H9 (cell line): ENCODE measurements at regions not wholly inside any gene's neighbourhood (a gene's known extent, or its start where the extent isn't known, plus 50 kb on each side); places are given as distances from the start of the nearest gene placed in this dataset.

Experiments used
- DNase-seq: peaks from one replicate; pipeline ENCODE4 v3.0.0-alpha.2; 2017
- H2AFZ ChIP-seq: one replicate; pipeline ENCODE4 v1.6.1; 2013; ENCODE audit warnings: mild to moderate bottlenecking, low read length, control low read depth, moderate library complexity
- H2AK5ac ChIP-seq: 2 replicates; pipeline ENCODE4 v1.6.1; 2013; ENCODE audit warnings: low read length, control low read depth, mixed read lengths; ENCODE audit not compliant: insufficient read length
- H2BK120ac ChIP-seq: one replicate; pipeline ENCODE4 v1.6.1; 2013; ENCODE audit warnings: low read depth, mild to moderate bottlenecking, low read length, control low read depth, inconsistent platforms; ENCODE audit not compliant: poor library complexity, severe bottlenecking
- H2BK12ac ChIP-seq: 2 replicates; pipeline ENCODE4 v1.6.1; 2013; ENCODE audit warnings: low read length, control low read depth, mixed read lengths, low read depth; ENCODE audit not compliant: insufficient read length
- H2BK15ac ChIP-seq: 2 replicates; pipeline ENCODE4 v1.6.1; 2013; ENCODE audit warnings: low read depth, low read length, control low read depth
- H2BK20ac ChIP-seq: one replicate; pipeline ENCODE4 v1.6.1; 2013; ENCODE audit warnings: low read depth, mild to moderate bottlenecking, low read length, control low read depth, inconsistent platforms; ENCODE audit not compliant: poor library complexity, severe bottlenecking
- H2BK5ac ChIP-seq: 2 replicates; pipeline ENCODE4 v1.6.1; 2013; ENCODE audit warnings: low read length, control low read depth, mixed read lengths; ENCODE audit not compliant: insufficient read length
- H3K14ac ChIP-seq: 2 replicates; pipeline ENCODE4 v1.6.1; 2013; ENCODE audit warnings: low read length, control low read depth; ENCODE audit not compliant: insufficient read depth
- H3K18ac ChIP-seq: 2 replicates; pipeline ENCODE4 v1.6.1; 2013; ENCODE audit warnings: low read depth, mild to moderate bottlenecking, mixed read lengths, low read length, control low read depth; ENCODE audit not compliant: insufficient read length
- H3K23ac ChIP-seq: 2 replicates; pipeline ENCODE4 v1.6.1; 2013; ENCODE audit warnings: low read length, control low read depth, mixed read lengths, low read depth; ENCODE audit not compliant: insufficient read length
- H3K23me2 ChIP-seq: 2 replicates; pipeline ENCODE4 v1.6.1; 2013; ENCODE audit warnings: low read depth, mild to moderate bottlenecking, mixed read lengths, low read length, control low read depth; ENCODE audit not compliant: insufficient read length, poor library complexity, severe bottlenecking
- H3K27ac ChIP-seq: 2 replicates; pipeline ENCODE4 v1.5.1; 2013; ENCODE audit warnings: low read length, control low read depth, mixed read lengths, low read depth; ENCODE audit not compliant: insufficient read length
- H3K27me3 ChIP-seq: 2 replicates; pipeline ENCODE4 v1.6.1; 2013; ENCODE audit warnings: low read length, control low read depth, inconsistent platforms; ENCODE audit not compliant: insufficient read depth
- H3K4ac ChIP-seq: 2 replicates; pipeline ENCODE4 v1.6.1; 2013; ENCODE audit warnings: low read depth, mild to moderate bottlenecking, control low read depth, inconsistent platforms, low read length, moderate library complexity
- H3K4me1 ChIP-seq: 2 replicates; pipeline ENCODE4 v1.6.1; 2013; ENCODE audit warnings: low read length, control low read depth, inconsistent platforms; ENCODE audit not compliant: insufficient read depth
- H3K4me2 ChIP-seq: 2 replicates; pipeline ENCODE4 v1.6.1; 2013; ENCODE audit warnings: low read length, control low read depth, mixed read lengths; ENCODE audit not compliant: insufficient read length, insufficient read depth
- H3K56ac ChIP-seq: 2 replicates; pipeline ENCODE4 v1.6.1; 2013; ENCODE audit warnings: low read depth, mild to moderate bottlenecking, mixed read lengths, low read length, control low read depth; ENCODE audit not compliant: insufficient read length
- H3K79me1 ChIP-seq: 2 replicates; pipeline ENCODE4 v1.6.1; 2013; ENCODE audit warnings: low read depth, mild to moderate bottlenecking, moderate library complexity, low read length, control low read depth, inconsistent platforms; ENCODE audit not compliant: insufficient read depth, poor library complexity, severe bottlenecking
- H3K79me2 ChIP-seq: 2 replicates; pipeline ENCODE4 v1.6.1; 2013; ENCODE audit warnings: low read length, control low read depth, inconsistent platforms; ENCODE audit not compliant: insufficient read depth
- H3K9ac ChIP-seq: 2 replicates; pipeline ENCODE4 v1.6.1; 2013; ENCODE audit warnings: low read length, control low read depth, mixed read lengths; ENCODE audit not compliant: insufficient read length; ENCODE audit errors: extremely low read depth
- H3K9me3 ChIP-seq: one replicate; pipeline ENCODE4 v1.6.1; 2013; ENCODE audit warnings: low read depth, low read length, inconsistent platforms; ENCODE audit not compliant: control insufficient read depth
- H3T11ph ChIP-seq: one replicate; pipeline ENCODE4 v1.6.1; 2013; ENCODE audit warnings: mild to moderate bottlenecking, low read length, control low read depth, inconsistent platforms
- H4K20me1 ChIP-seq: one replicate; pipeline ENCODE4 v1.6.1; 2013; ENCODE audit not compliant: control insufficient read depth, insufficient read length, insufficient read depth
- H4K5ac ChIP-seq: 2 replicates; pipeline ENCODE4 v1.6.1; 2013; ENCODE audit warnings: low read depth, mild to moderate bottlenecking, mixed read lengths, low read length, control low read depth; ENCODE audit not compliant: insufficient read length
- H4K8ac ChIP-seq: replicated peaks from 2 replicates; pipeline ENCODE4 v1.6.1; 2013; ENCODE audit warnings: low read length, control low read depth, mixed read lengths, low read depth; ENCODE audit not compliant: insufficient read length
- H4K91ac ChIP-seq: 2 replicates; pipeline ENCODE4 v1.6.1; 2013; ENCODE audit warnings: low read depth, mild to moderate bottlenecking, moderate library complexity, mixed read lengths, low read length, control low read depth; ENCODE audit not compliant: insufficient read length
- H3K27ac Mint-ChIP-seq, 3 experiments: 2 replicates in 2 of 3; 3 replicates in 1 of 3; pipeline ENCODE4 v1.8.0; 2020 to 2021; ENCODE audit warnings: mixed read lengths in 3 of 3, mild to moderate bottlenecking in 1 of 3, moderate library complexity in 1 of 3
- H3K27me3 Mint-ChIP-seq: 2 replicates; pipeline ENCODE4 v1.8.0; 2021; ENCODE audit warnings: low read depth, mild to moderate bottlenecking, moderate library complexity, mixed read lengths
- H3K36me3 Mint-ChIP-seq, 3 experiments: 2 replicates in 2 of 3; 3 replicates in 1 of 3; pipeline ENCODE4 v1.8.0; 2020 to 2021; ENCODE audit warnings: low read depth in 3 of 3, mixed read lengths in 3 of 3; ENCODE audit not compliant: insufficient read depth in 1 of 3
- H3K4me1 Mint-ChIP-seq, 2 experiments: 2 replicates each; pipeline ENCODE4 v1.8.0; 2020; ENCODE audit warnings: mixed read lengths in 2 of 2
- H3K4me3 Mint-ChIP-seq, 2 experiments: 2 replicates in 1 of 2; 3 replicates in 1 of 2; pipeline ENCODE4 v1.8.0; 2020 to 2021; ENCODE audit warnings: mild to moderate bottlenecking in 2 of 2, mixed read lengths in 2 of 2, moderate library complexity in 1 of 2
- H3K9me3 Mint-ChIP-seq, 2 experiments: 2 replicates in 1 of 2; 3 replicates in 1 of 2; pipeline ENCODE4 v1.8.0; 2020; ENCODE audit warnings: mild to moderate bottlenecking in 2 of 2, mixed read lengths in 2 of 2, moderate library complexity in 1 of 2
- CTCF ChIP-seq: fragments of 200-600 bp; sonication (generic); conservative IDR thresholded peaks from 3 replicates; pipeline ENCODE4 v1.8.0; 2021; ENCODE audit warnings: antibody characterized with exemption, mild to moderate bottlenecking

DNA sequence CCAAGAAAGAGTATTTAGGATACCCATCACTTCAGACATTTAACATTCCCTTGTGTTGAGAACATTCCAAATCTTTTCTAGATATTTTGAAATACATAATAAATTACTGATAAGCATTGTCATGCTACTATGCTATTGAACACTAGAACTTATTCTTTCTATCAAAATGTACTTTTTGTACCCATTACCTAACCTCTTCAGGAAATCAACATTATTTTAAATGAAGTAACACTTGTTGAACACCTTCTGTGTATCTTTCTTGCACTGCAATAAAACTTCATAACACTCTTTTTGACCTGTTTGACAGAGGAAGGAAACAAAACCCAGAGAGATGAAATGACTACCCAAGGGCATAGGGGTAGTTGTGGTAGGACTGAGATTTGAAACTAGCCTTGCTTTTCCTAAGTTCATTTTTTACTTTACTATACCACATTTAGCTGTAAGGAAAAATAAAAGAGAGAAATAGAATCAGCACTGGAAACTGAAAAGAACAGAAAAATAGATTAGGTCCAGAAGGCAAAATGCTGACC, 99.4 kb downstream of the UCHL5 start:
- no peak overlapping the region for H3K56ac ChIP-seq
- no peaks in the 10 kb centered on the region for H4K20me1 ChIP-seq
- no peaks in the 10 kb centered on the region for H3K27me3 ChIP-seq
- H3K4me2 ChIP-seq, result no peak overlapping the region
- H2AK5ac ChIP-seq, result no peak overlapping the region
- Mint-ChIP-seq H3K9me3 (no peaks in the 10 kb centered on the region), H3K36me3 (no peaks in the 10 kb centered on the region), H3K27ac (no peak overlapping the region), H3K4me1 (no peaks in the 10 kb centered on the region), H3K4me3 (no peak overlapping the region), H3K27me3 (no peaks in the 10 kb centered on the region)
- no peak overlapping the region for H2BK15ac ChIP-seq
- TF ChIP-seq CTCF, result no peak
- no peak overlapping the region for H2BK120ac ChIP-seq
- no peak overlapping the region for H4K5ac ChIP-seq
- no peaks in the 10 kb centered on the region for H3K79me2 ChIP-seq
- no peak overlapping the region for H3K14ac ChIP-seq
- H3K23me2 ChIP-seq, result no peaks in the 10 kb centered on the region
- no peak for DNase-seq
- H3K79me1 ChIP-seq, result no peaks in the 10 kb centered on the region
- no peak overlapping the region for H3K27ac ChIP-seq
- no peak overlapping the region for H2BK5ac ChIP-seq
- no peak overlapping the region for H4K91ac ChIP-seq
- no peak overlapping the region for H2AFZ ChIP-seq
- H2BK20ac ChIP-seq, result no peak overlapping the region
- H3K23ac ChIP-seq, result no peak overlapping the region
- H3K9me3 ChIP-seq, result no peaks in the 10 kb centered on the region
- no peak overlapping the region for H3K9ac ChIP-seq
- no peak overlapping the region for H3K4ac ChIP-seq
- H3T11ph ChIP-seq, result no peak overlapping the region
- H3K18ac ChIP-seq, result no peak overlapping the region
- no peak overlapping the region for H4K8ac ChIP-seq
- no peak overlapping the region for H2BK12ac ChIP-seq
- no peaks in the 10 kb centered on the region for H3K4me1 ChIP-seq
